Astrocyte of the spinal cord (primary cell): ENCODE measurements at regions not wholly inside any gene's neighbourhood (a gene's known extent, or its start where the extent isn't known, plus 50 kb on each side); places are given as distances from the start of the nearest gene placed in this dataset.
"Not testable (repeated sequence)": the region's sequence is repeated elsewhere in the genome, so short reads cannot be mapped to it uniquely, and the experiment has no call there.

Experiments used
- DNase-seq: peaks from one replicate; pipeline ENCODE4 v3.0.0; 2011; ENCODE audit warnings: low read depth, low spot score
- H3K4me3 ChIP-seq: 2 replicates; pipeline ENCODE4 v1.5.1; 2011; ENCODE audit warnings: low read depth, mild to moderate bottlenecking, low read length, moderate library complexity
- CTCF ChIP-seq: IDR thresholded peaks from 2 replicates; pipeline ENCODE4 v1.5.1; 2012; ENCODE audit warnings: low read depth, mild to moderate bottlenecking, low read length, inconsistent platforms
- in situ Hi-C: cut with HindIII; loops from 2 replicates; pipeline ENCODE4 v1.10.0; 2017; ENCODE audit warnings: low sequenced_read_pairs

GRCh38 chr1:194410756-194411155, 1224.3 kb upstream of the B3GALT2 start:
- no peak overlapping the region for H3K4me3 ChIP-seq
- no peak for TF ChIP-seq CTCF
- in situ Hi-C loops, result no loop called here
- DNase-seq, result no peak

GRCh38 chr1:194407238-194407637, 1220.8 kb upstream of the B3GALT2 start:
- in situ Hi-C loops, H3K4me3 ChIP-seq: not testable (repeated sequence)
- peak; percentile 46 for DNase-seq

GRCh38 chr1:194394676-194395075, 1208.3 kb upstream of the B3GALT2 start:
- no peak for DNase-seq
- no peak for TF ChIP-seq CTCF
- in situ Hi-C loops, result no loop called here
- no peak overlapping the region for H3K4me3 ChIP-seq

- in situ Hi-C loops, result no loop called here
- TF ChIP-seq CTCF, result no peak
- no peak overlapping the region for H3K4me3 ChIP-seq
Measured at GRCh38 chr1:194387531-194387930, 1201.1 kb upstream of the B3GALT2 start.

GRCh38 chr1:194378517-194378916, 1192.1 kb upstream of the B3GALT2 start:
- no peak for TF ChIP-seq CTCF
- DNase-seq, result no peak
- H3K4me3 ChIP-seq, result no peak overlapping the region
- in situ Hi-C loops, result no loop called here

More at GRCh38 chr1:194387531-194387930, 1201.1 kb upstream of the B3GALT2 start:
- DNase-seq, result no peak

GRCh38 chr1:194374649-194375048, 1188.2 kb upstream of the B3GALT2 start:
- in situ Hi-C loops, result no loop called here

GRCh38 chr1:194372266-194372665, 1185.9 kb upstream of the B3GALT2 start:
- in situ Hi-C loops, result no loop called here
- TF ChIP-seq CTCF, result no peak

More at GRCh38 chr1:194374649-194375048, 1188.2 kb upstream of the B3GALT2 start:
- H3K4me3 ChIP-seq, result no peak overlapping the region
- TF ChIP-seq CTCF, result no peak
- DNase-seq, result no peak

More at GRCh38 chr1:194372266-194372665, 1185.9 kb upstream of the B3GALT2 start:
- H3K4me3 ChIP-seq, result no peak overlapping the region
- no peak for DNase-seq
